Activated CD8-positive, alpha-beta memory T cell treated with anti-CD3 and anti-CD28 coated beads, Interleukin-2, amount 50 U/mL, for 4 hours (primary cell): ENCODE measurements at regions not wholly inside any gene's neighbourhood (a gene's known extent, or its start where the extent isn't known, plus 50 kb on each side); places are given as distances from the start of the nearest gene placed in this dataset.

Experiments used
- DNase-seq: peaks from one replicate; pipeline ENCODE4 v3.0.0-alpha.2; 2020

GRCh38 chr1:208648146-208648545, 404.0 kb upstream of the PLXNA2 start:
- no peak for DNase-seq

- DNase-seq = no peak
Measured at GRCh38 chr1:208652296-208653160, 408.3 kb upstream of the PLXNA2 start.

- DNase-seq = no peak
Measured at GRCh38 chr1:208653426-208653825, 409.2 kb upstream of the PLXNA2 start.

GRCh38 chr1:208654241-208654640, 410.1 kb upstream of the PLXNA2 start:
- no peak for DNase-seq

GRCh38 chr1:208665936-208666335, 421.8 kb upstream of the PLXNA2 start:
- no peak for DNase-seq

GRCh38 chr1:208668991-208669390, 424.8 kb upstream of the PLXNA2 start:
- no peak for DNase-seq

GRCh38 chr1:208670778-208671177, 426.6 kb upstream of the PLXNA2 start:
- DNase-seq = no peak

- no peak for DNase-seq
Measured at GRCh38 chr1:208681878-208682663, 437.9 kb upstream of the PLXNA2 start.

GRCh38 chr1:208682664-208683013, 438.5 kb upstream of the PLXNA2 start:
- no peak for DNase-seq

GRCh38 chr1:208683141-208683540, 439.0 kb upstream of the PLXNA2 start:
- no peak for DNase-seq

GRCh38 chr1:208684192-208684591, 440.0 kb upstream of the PLXNA2 start:
- no peak for DNase-seq

- no peak for DNase-seq
Measured at GRCh38 chr1:208686592-208686991, 442.4 kb upstream of the PLXNA2 start.

GRCh38 chr1:208688656-208689315, 444.6 kb upstream of the PLXNA2 start:
- no peak for DNase-seq

- DNase-seq = no peak
Measured at GRCh38 chr1:208691012-208691411, 446.8 kb upstream of the PLXNA2 start.

GRCh38 chr1:208709981-208710380, 465.8 kb upstream of the PLXNA2 start:
- DNase-seq = no peak

GRCh38 chr1:208714323-208714722, 470.1 kb upstream of the PLXNA2 start:
- DNase-seq = no peak

GRCh38 chr1:208717525-208717924, 473.3 kb upstream of the PLXNA2 start:
- DNase-seq = no peak

GRCh38 chr1:208722592-208722991, 478.4 kb upstream of the PLXNA2 start:
- DNase-seq = no peak

GRCh38 chr1:208724079-208724478, 479.9 kb upstream of the PLXNA2 start:
- DNase-seq = no peak

- DNase-seq = no peak
Measured at GRCh38 chr1:208728815-208729214, 484.6 kb upstream of the PLXNA2 start.

GRCh38 chr1:208731981-208732821, 488.0 kb upstream of the PLXNA2 start:
- no peak for DNase-seq

GRCh38 chr1:208737161-208737560, 493.0 kb upstream of the PLXNA2 start:
- no peak for DNase-seq

GRCh38 chr1:208737922-208738321, 493.7 kb upstream of the PLXNA2 start:
- no peak for DNase-seq
